GM12892 (cell line): ENCODE measurements at regions not wholly inside any gene's neighbourhood (a gene's known extent, or its start where the extent isn't known, plus 50 kb on each side); places are given as distances from the start of the nearest gene placed in this dataset.

Source experiments
- POLR2A ChIP-seq: IDR thresholded peaks from 2 replicates; pipeline ENCODE4 v1.6.1; 2011; ENCODE audit warnings: low read depth, low read length, control low read depth
- POLR2AphosphoS5 ChIP-seq: IDR thresholded peaks from 2 replicates; pipeline ENCODE4 v1.6.1; 2011; ENCODE audit warnings: low read depth, low read length, control low read depth

DNA sequence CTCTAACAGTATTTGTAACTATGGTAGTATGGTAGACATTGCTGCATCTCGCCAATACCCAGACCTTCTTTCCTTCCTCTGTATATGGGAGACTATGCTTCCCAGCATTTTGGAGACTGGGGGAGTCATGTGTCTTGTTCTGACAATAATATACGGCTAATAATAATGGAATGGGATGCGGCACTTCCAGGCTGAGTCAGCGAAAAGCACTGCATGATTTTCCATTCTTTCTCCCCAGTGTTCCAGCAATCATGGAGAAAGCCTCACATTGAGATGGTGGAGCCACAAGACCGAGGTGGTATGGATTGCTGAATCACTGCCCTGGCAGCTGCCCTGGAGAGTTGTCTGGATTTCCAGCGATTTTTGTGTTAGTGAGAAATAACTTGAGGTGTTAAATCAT, 77.1 kb upstream of the FIBIN start:
- TF ChIP-seq POLR2A, result no peak
- no peak for TF ChIP-seq POLR2AphosphoS5
